Thyroid gland (tissue), 4 donors: ENCODE measurements at regions not wholly inside any gene's neighbourhood (a gene's known extent, or its start where the extent isn't known, plus 50 kb on each side); places are given as distances from the start of the nearest gene placed in this dataset.

Experiments used
- CTCF ChIP-seq, 6 experiments: fragments of 200-600 bp in 3 of 6; fragments of 450-650 bp in 3 of 6; sonication (generic) in 3 of 6; IDR thresholded peaks; one replicate each; pipeline ENCODE4 v1.5.1; 2016 to 2019; ENCODE audit warnings: antibody characterized with exemption in 6 of 6, mild to moderate bottlenecking in 2 of 6, inconsistent platforms in 1 of 6, moderate library complexity in 1 of 6
- POLR2A ChIP-seq, 2 donors: fragments of 450-650 bp; IDR thresholded peaks; one replicate each; pipeline ENCODE4 v1.6.1; 2017; ENCODE audit warnings: antibody characterized with exemption in 2 of 2, mild to moderate bottlenecking in 2 of 2, moderate library complexity in 1 of 2

GRCh38 chr13:31037874-31038500, 105.5 kb downstream of the TEX26 start:
- no peak for TF ChIP-seq CTCF (IDR thresholded peaks at IDR 0.05)
- no peak for TF ChIP-seq POLR2A (IDR thresholded peaks at IDR 0.05)
